ENCODE measurements at regions not wholly inside any gene's neighbourhood (a gene's known extent, or its start where the extent isn't known, plus 50 kb on each side); places are given as distances from the start of the nearest gene placed in this dataset.
"Not testable (repeated sequence)": the region's sequence is repeated elsewhere in the genome, so short reads cannot be mapped to it uniquely, and the experiment has no call there.

GRCh38 chr9:129547063-129547462 is 73.8 kb downstream of the C9orf50 start:
- no peak for DNase-seq (ENCODE audit: low read depth)

GRCh38 chr9:129545876-129546275 is 75.0 kb downstream of the C9orf50 start:
- DNase-seq (ENCODE audit: low read depth): not testable (repeated sequence)

GRCh38 chr9:129544761-129545160 is 76.1 kb downstream of the C9orf50 start:
- no peak for DNase-seq (ENCODE audit: low read depth)

- DNase-seq (ENCODE audit: low read depth): no peak
Measured at GRCh38 chr9:129542741-129543140, 78.2 kb downstream of the C9orf50 start.

- DNase-seq (ENCODE audit: low read depth): no peak
Measured at GRCh38 chr9:129541270-129541669, 79.6 kb downstream of the C9orf50 start.

GRCh38 chr9:129539446-129539845 is 81.5 kb downstream of the C9orf50 start:
- DNase-seq (ENCODE audit: low read depth): no peak

GRCh38 chr9:129531860-129532402 is 89.0 kb downstream of the C9orf50 start:
- DNase-seq (ENCODE audit: low read depth): not testable (repeated sequence)

GRCh38 chr9:129527955-129528354 is 92.9 kb downstream of the C9orf50 start:
- not testable (repeated sequence) for DNase-seq (ENCODE audit: low read depth)

GRCh38 chr9:129525656-129526196 is 95.2 kb downstream of the C9orf50 start:
- no peak for DNase-seq (ENCODE audit: low read depth)

GRCh38 chr9:129524582-129525270 is 96.2 kb downstream of the C9orf50 start:
- DNase-seq (ENCODE audit: low read depth): no peak

- no peak for DNase-seq (ENCODE audit: low read depth)
Measured at GRCh38 chr9:129523943-129524581, 96.8 kb downstream of the C9orf50 start.

- no peak for DNase-seq (ENCODE audit: low read depth)
Measured at GRCh38 chr9:129522351-129522750, 98.5 kb downstream of the C9orf50 start.

GRCh38 chr9:129520082-129520481 is 100.8 kb downstream of the C9orf50 start:
- DNase-seq (ENCODE audit: low read depth): no peak

- DNase-seq (ENCODE audit: low read depth): no peak
Measured at GRCh38 chr9:129518074-129518473, 102.8 kb downstream of the C9orf50 start.

- DNase-seq (ENCODE audit: low read depth): no peak
Measured at GRCh38 chr9:129517006-129517405, 103.9 kb downstream of the C9orf50 start.

GRCh38 chr9:129514891-129515290 is 106.0 kb downstream of the C9orf50 start:
- DNase-seq (ENCODE audit: low read depth): no peak

GRCh38 chr9:129514497-129514867 is 106.4 kb downstream of the C9orf50 start:
- no peak for DNase-seq (ENCODE audit: low read depth)

GRCh38 chr9:129513856-129514496 is 106.9 kb downstream of the C9orf50 start:
- no peak for DNase-seq (ENCODE audit: low read depth)

GRCh38 chr9:129513282-129513681 is 107.6 kb downstream of the C9orf50 start:
- DNase-seq (ENCODE audit: low read depth): no peak

GRCh38 chr9:129511285-129511900 is 109.5 kb downstream of the C9orf50 start:
- no peak for DNase-seq (ENCODE audit: low read depth)

GRCh38 chr9:129509533-129509928 is 111.4 kb downstream of the C9orf50 start:
- peak; percentile 52 for DNase-seq (ENCODE audit: low read depth)

- DNase-seq (ENCODE audit: low read depth): no peak
Measured at GRCh38 chr9:129507805-129508204, 113.1 kb downstream of the C9orf50 start.

Data from myocyte (in vitro differentiated cells).